ENCODE measurements at regions not wholly inside any gene's neighbourhood (a gene's known extent, or its start where the extent isn't known, plus 50 kb on each side); places are given as distances from the start of the nearest gene placed in this dataset.

- no peak for DNase-seq
These were observed 252.1 kb downstream of the TMX3 start for GRCh38 chr18:68462766-68463165.

- DNase-seq, result no peak
These were observed 252.8 kb downstream of the TMX3 start for GRCh38 chr18:68462148-68462547.

GRCh38 chr18:68461481-68462018 lies 253.4 kb downstream of the TMX3 start:
- no peak for DNase-seq

- DNase-seq, result no peak
These were observed 254.9 kb downstream of the TMX3 start for GRCh38 chr18:68459968-68460367.

- no peak for DNase-seq
These were observed 257.9 kb downstream of the TMX3 start for GRCh38 chr18:68456985-68457384.

- no peak for DNase-seq
These were observed 259.7 kb downstream of the TMX3 start for GRCh38 chr18:68455229-68455603.

- no peak for DNase-seq
These were observed 260.2 kb downstream of the TMX3 start for GRCh38 chr18:68454511-68455228.

GRCh38 chr18:68449292-68449691 lies 265.6 kb downstream of the TMX3 start:
- no peak for DNase-seq

- DNase-seq, result no peak
These were observed 266.2 kb downstream of the TMX3 start for GRCh38 chr18:68448736-68449135.

GRCh38 chr18:68447286-68447685 lies 267.6 kb downstream of the TMX3 start:
- no peak for DNase-seq

- DNase-seq, result no peak
These were observed 269.1 kb downstream of the TMX3 start for GRCh38 chr18:68445668-68446426.

- DNase-seq, result no peak
These were observed 269.8 kb downstream of the TMX3 start for GRCh38 chr18:68445136-68445535.

GRCh38 chr18:68441241-68441640 lies 273.7 kb downstream of the TMX3 start:
- no peak for DNase-seq

GRCh38 chr18:68440433-68440832 lies 274.5 kb downstream of the TMX3 start:
- no peak for DNase-seq

GRCh38 chr18:68439642-68440041 lies 275.3 kb downstream of the TMX3 start:
- no peak for DNase-seq

- DNase-seq, result no peak
These were observed 275.9 kb downstream of the TMX3 start for GRCh38 chr18:68438983-68439382.

- no peak for DNase-seq
These were observed 276.4 kb downstream of the TMX3 start for GRCh38 chr18:68438536-68438935.

GRCh38 chr18:68436485-68436884 lies 278.4 kb downstream of the TMX3 start:
- no peak for DNase-seq

- no peak for DNase-seq
These were observed 279.3 kb downstream of the TMX3 start for GRCh38 chr18:68435581-68435980.

- no peak for DNase-seq
These were observed 283.0 kb downstream of the TMX3 start for GRCh38 chr18:68431922-68432198.

GRCh38 chr18:68431111-68431921 lies 283.6 kb downstream of the TMX3 start:
- no peak for DNase-seq

GRCh38 chr18:68429841-68430240 lies 285.1 kb downstream of the TMX3 start:
- no peak for DNase-seq

- DNase-seq, result no peak
These were observed 285.8 kb downstream of the TMX3 start for GRCh38 chr18:68429111-68429510.

GRCh38 chr18:68428661-68429060 lies 286.2 kb downstream of the TMX3 start:
- DNase-seq, result no peak

Measured in stimulated activated CD4-positive, alpha-beta T cell treated with anti-CD3 and anti-CD28 coated beads, Interleukin-2, amount 100 ng/mL, for 24 hours (primary cell).